ENCODE measurements at regions not wholly inside any gene's neighbourhood (a gene's known extent, or its start where the extent isn't known, plus 50 kb on each side); places are given as distances from the start of the nearest gene placed in this dataset.
A peak's percentile ranks its signal among the peaks of the same experiment; 100 is the strongest.

GRCh38 chr4:147378780-147379179 is 102.1 kb upstream of the EDNRA start:
- ChIA-PET CTCF (no interaction called here), POLR2A (no interaction called here)
- Mint-ChIP-seq H3K4me1 (no peaks in the 10 kb centered on the region), H3K36me3 (ENCODE audit: low read depth) (no peaks in the 10 kb centered on the region), H3K4me3 (no peak overlapping the region), H3K9me3 (ENCODE audit: low read depth) (no peaks in the 10 kb centered on the region), H3K27ac (no peak overlapping the region), H3K27me3 (peaks cover 2% of the 10 kb centered on the region)
- ATAC-seq (no peak), DNase-seq (no peak)
- intact Hi-C loops (cut with DNase I, micrococcal nuclease), result no loop called here

GRCh38 chr4:147381749-147382148 is 99.1 kb upstream of the EDNRA start:
- POLR2A ChIA-PET, result no interaction called here
- Mint-ChIP-seq H3K9me3 (ENCODE audit: low read depth) (no peaks in the 10 kb centered on the region), H3K36me3 (ENCODE audit: low read depth) (no peaks in the 10 kb centered on the region), H3K27me3 (peaks cover 2% of the 10 kb centered on the region), H3K4me3 (no peak overlapping the region), H3K4me1 (no peaks in the 10 kb centered on the region), H3K27ac (no peak overlapping the region)
- no peak for DNase-seq
- CTCF ChIA-PET, result no interaction called here
- intact Hi-C loops (cut with DNase I, micrococcal nuclease), result no loop called here
- ATAC-seq, result no peak

GRCh38 chr4:147388018-147388417 is 92.9 kb upstream of the EDNRA start:
- POLR2A ChIA-PET, result no interaction called here
- Mint-ChIP-seq H3K4me1 (no peaks in the 10 kb centered on the region), H3K27ac (no peak overlapping the region), H3K36me3 (ENCODE audit: low read depth) (no peaks in the 10 kb centered on the region), H3K4me3 (no peak overlapping the region), H3K27me3 (peaks cover 2% of the 10 kb centered on the region), H3K9me3 (ENCODE audit: low read depth) (no peaks in the 10 kb centered on the region)
- no peak for ATAC-seq
- intact Hi-C loops (cut with DNase I, micrococcal nuclease), result no loop called here
- CTCF ChIA-PET, result no interaction called here
- no peak for DNase-seq

GRCh38 chr4:147396105-147396504 is 84.8 kb upstream of the EDNRA start:
- H3K9me3 Mint-ChIP-seq (ENCODE audit: low read depth), result no peaks in the 10 kb centered on the region
- ChIA-PET CTCF (no interaction called here), POLR2A (no interaction called here)
- no peaks in the 10 kb centered on the region for H3K27me3 Mint-ChIP-seq
- no peak overlapping the region for H3K4me3 Mint-ChIP-seq
- intact Hi-C loops (cut with DNase I, micrococcal nuclease), result no loop called here
- no peak for ATAC-seq
- H3K36me3 Mint-ChIP-seq (ENCODE audit: low read depth), result no peaks in the 10 kb centered on the region
- no peak for DNase-seq
- no peaks in the 10 kb centered on the region for H3K4me1 Mint-ChIP-seq
- no peak overlapping the region for H3K27ac Mint-ChIP-seq

GRCh38 chr4:147398556-147398955 is 82.3 kb upstream of the EDNRA start:
- DNase-seq (no peak), ATAC-seq (no peak)
- Mint-ChIP-seq H3K9me3 (ENCODE audit: low read depth) (no peaks in the 10 kb centered on the region), H3K4me3 (no peak overlapping the region), H3K27ac (no peak overlapping the region), H3K27me3 (no peaks in the 10 kb centered on the region), H3K4me1 (no peaks in the 10 kb centered on the region), H3K36me3 (ENCODE audit: low read depth) (no peaks in the 10 kb centered on the region)
- POLR2A ChIA-PET, result no interaction called here
- intact Hi-C loops (cut with DNase I, micrococcal nuclease), result no loop called here
- CTCF ChIA-PET, result no interaction called here

- ATAC-seq, result no peak
- H3K4me1 Mint-ChIP-seq, result no peaks in the 10 kb centered on the region
- no peak for DNase-seq
- no peak overlapping the region for H3K27ac Mint-ChIP-seq
- H3K36me3 Mint-ChIP-seq (ENCODE audit: low read depth), result no peaks in the 10 kb centered on the region
- H3K27me3 Mint-ChIP-seq, result no peaks in the 10 kb centered on the region
- ChIA-PET POLR2A (no interaction called here), CTCF (no interaction called here)
- peaks cover 6% of the 10 kb centered on the region for H3K9me3 Mint-ChIP-seq (ENCODE audit: low read depth)
- H3K4me3 Mint-ChIP-seq, result no peak overlapping the region
- intact Hi-C loops (cut with DNase I, micrococcal nuclease), result no loop called here
These were observed 80.2 kb upstream of the EDNRA start for GRCh38 chr4:147400721-147401120.

GRCh38 chr4:147401221-147401620 is 79.7 kb upstream of the EDNRA start:
- Mint-ChIP-seq H3K27me3 (no peaks in the 10 kb centered on the region), H3K27ac (no peak overlapping the region), H3K9me3 (ENCODE audit: low read depth) (peaks cover 6% of the 10 kb centered on the region), H3K36me3 (ENCODE audit: low read depth) (no peaks in the 10 kb centered on the region), H3K4me1 (no peaks in the 10 kb centered on the region), H3K4me3 (no peak overlapping the region)
- ChIA-PET CTCF (no interaction called here), POLR2A (no interaction called here)
- ATAC-seq, result no peak
- DNase-seq, result no peak
- intact Hi-C loops (cut with DNase I, micrococcal nuclease), result no loop called here

- Mint-ChIP-seq H3K4me1 (no peaks in the 10 kb centered on the region), H3K27me3 (no peaks in the 10 kb centered on the region), H3K4me3 (no peak overlapping the region), H3K27ac (no peak overlapping the region), H3K36me3 (ENCODE audit: low read depth) (no peaks in the 10 kb centered on the region), H3K9me3 (ENCODE audit: low read depth) (peaks cover 6% of the 10 kb centered on the region)
- ATAC-seq (no peak), DNase-seq (peak; percentile 8)
- intact Hi-C loops (cut with DNase I, micrococcal nuclease), result no loop called here
- CTCF ChIA-PET, result no interaction called here
- POLR2A ChIA-PET, result no interaction called here
These were observed 73.4 kb upstream of the EDNRA start for GRCh38 chr4:147407261-147408045.

GRCh38 chr4:147408189-147408588 is 72.7 kb upstream of the EDNRA start:
- POLR2A ChIA-PET, result no interaction called here
- DNase-seq, result no peak
- Mint-ChIP-seq H3K27me3 (no peaks in the 10 kb centered on the region), H3K36me3 (ENCODE audit: low read depth) (no peaks in the 10 kb centered on the region), H3K4me3 (no peak overlapping the region), H3K4me1 (no peaks in the 10 kb centered on the region), H3K9me3 (ENCODE audit: low read depth) (peaks cover 6% of the 10 kb centered on the region), H3K27ac (no peak overlapping the region)
- CTCF ChIA-PET, result no interaction called here
- intact Hi-C loops (cut with DNase I, micrococcal nuclease), result no loop called here
- no peak for ATAC-seq

- Mint-ChIP-seq H3K36me3 (ENCODE audit: low read depth) (no peaks in the 10 kb centered on the region), H3K27me3 (no peaks in the 10 kb centered on the region), H3K27ac (no peak overlapping the region), H3K9me3 (ENCODE audit: low read depth) (peaks cover 6% of the 10 kb centered on the region), H3K4me1 (no peaks in the 10 kb centered on the region), H3K4me3 (no peak overlapping the region)
- intact Hi-C loops (cut with DNase I, micrococcal nuclease), result no loop called here
- DNase-seq, result no peak
- ChIA-PET CTCF (interaction anchor here (1.1 kb wide), 1 partner anchor 441 kb away, joined by 4 read pairs; no protein-coding TSS in a partner anchor), POLR2A (no interaction called here)
- ATAC-seq, result no peak
These were observed 71.5 kb upstream of the EDNRA start for GRCh38 chr4:147409350-147409749.

GRCh38 chr4:147418226-147418625 is 62.7 kb upstream of the EDNRA start:
- DNase-seq, result no peak
- Mint-ChIP-seq H3K27ac (no peak overlapping the region), H3K4me1 (no peaks in the 10 kb centered on the region), H3K27me3 (peaks cover 3% of the 10 kb centered on the region), H3K36me3 (ENCODE audit: low read depth) (no peaks in the 10 kb centered on the region), H3K4me3 (no peak overlapping the region), H3K9me3 (ENCODE audit: low read depth) (no peaks in the 10 kb centered on the region)
- CTCF ChIA-PET, result no interaction called here
- POLR2A ChIA-PET, result no interaction called here
- intact Hi-C loops (cut with DNase I, micrococcal nuclease), result no loop called here
- ATAC-seq, result no peak

- H3K27ac Mint-ChIP-seq, result no peak overlapping the region
- ATAC-seq, result no peak
- DNase-seq, result no peak
- H3K4me3 Mint-ChIP-seq, result no peak overlapping the region
- no peaks in the 10 kb centered on the region for H3K36me3 Mint-ChIP-seq (ENCODE audit: low read depth)
- no peaks in the 10 kb centered on the region for H3K4me1 Mint-ChIP-seq
- CTCF ChIA-PET, result no interaction called here
- POLR2A ChIA-PET, result no interaction called here
- H3K9me3 Mint-ChIP-seq (ENCODE audit: low read depth), result no peaks in the 10 kb centered on the region
- intact Hi-C loops (cut with DNase I, micrococcal nuclease), result no loop called here
- H3K27me3 Mint-ChIP-seq, result peaks cover 3% of the 10 kb centered on the region
These were observed 59.4 kb upstream of the EDNRA start for GRCh38 chr4:147421456-147421855.

GRCh38 chr4:147423229-147423628 is 57.7 kb upstream of the EDNRA start:
- Mint-ChIP-seq H3K9me3 (ENCODE audit: low read depth) (no peaks in the 10 kb centered on the region), H3K36me3 (ENCODE audit: low read depth) (no peaks in the 10 kb centered on the region), H3K27me3 (peaks cover 2% of the 10 kb centered on the region), H3K27ac (no peak overlapping the region), H3K4me1 (no peaks in the 10 kb centered on the region), H3K4me3 (no peak overlapping the region)
- CTCF ChIA-PET, result no interaction called here
- DNase-seq, result no peak
- no peak for ATAC-seq
- intact Hi-C loops (cut with DNase I, micrococcal nuclease), result no loop called here
- POLR2A ChIA-PET, result no interaction called here

All from activated CD4-positive, alpha-beta T cell treated with anti-CD3 and anti-CD28 coated beads for 36 hours (primary cell).